Cardiac muscle cell (in vitro differentiated cells and primary cell): ENCODE measurements at regions not wholly inside any gene's neighbourhood (a gene's known extent, or its start where the extent isn't known, plus 50 kb on each side); places are given as distances from the start of the nearest gene placed in this dataset.
A peak's percentile ranks its signal among the peaks of the same experiment; 100 is the strongest.

Source experiments
- DNase-seq, 2 donors: peaks; one replicate each; pipeline versions ENCODE4 v3.0.0 to v3.0.0-alpha.2; 2010 to 2017; ENCODE audit warnings: low read depth in 1 of 2, low spot score in 1 of 2
- H3K27ac ChIP-seq: fragments of 200-600 bp; sonication (generic); 2 replicates; pipeline ENCODE4 v1.5.1; 2016
- H3K27me3 ChIP-seq: fragments of 200-600 bp; sonication (generic); 2 replicates; pipeline ENCODE4 v1.6.0; 2016; ENCODE audit warnings: control low read depth
- H3K36me3 ChIP-seq: fragments of 200-600 bp; sonication (generic); 2 replicates; pipeline ENCODE4 v1.5.1; 2016; ENCODE audit warnings: control low read depth
- H3K4me1 ChIP-seq: fragments of 200-600 bp; sonication (generic); 2 replicates; pipeline ENCODE4 v1.8.1; 2017; ENCODE audit warnings: low read depth, mild to moderate bottlenecking, mixed run types
- H3K4me3 ChIP-seq: fragments of 200-600 bp; sonication (generic); 2 replicates; pipeline ENCODE4 v1.5.1; 2016; ENCODE audit warnings: mild to moderate bottlenecking
- H3K9me3 ChIP-seq: fragments of 200-600 bp; sonication (generic); 2 replicates; pipeline ENCODE4 v1.5.1; 2017; ENCODE audit warnings: low read depth, mild to moderate bottlenecking, control low read depth
- TF ChIP-seq, protein P1 (sequence below): IDR thresholded peaks from 2 replicates; pipeline ENCODE4 v1.5.1; 2012; ENCODE audit warnings: low read depth, mild to moderate bottlenecking, low read length

DNA sequence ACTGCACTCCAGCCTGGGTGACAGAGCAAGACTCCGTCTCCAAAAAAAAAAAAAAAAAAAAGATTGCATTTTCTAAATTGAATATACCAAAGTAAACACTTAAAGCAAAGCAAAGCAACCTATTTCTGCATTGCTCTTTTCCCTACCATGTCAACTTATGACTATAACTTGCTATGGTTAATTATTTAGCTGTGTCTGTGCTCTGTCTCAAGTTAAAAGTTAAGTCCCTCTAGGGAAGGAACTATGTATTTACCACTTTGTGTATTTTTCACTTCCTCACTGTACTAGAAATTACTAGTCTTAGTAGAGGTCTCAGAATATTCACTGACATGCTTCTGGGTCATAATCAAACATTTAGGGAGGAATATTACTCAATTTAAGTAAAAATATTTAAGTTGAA is 711.7 kb upstream of the SOX9 start:
- no peak overlapping the region for H3K27ac ChIP-seq

GRCh38 chr17:71409712-71410111 is 711.1 kb upstream of the SOX9 start:
- H3K36me3 ChIP-seq: no peaks in the 10 kb centered on the region
- H3K4me1 ChIP-seq: no peaks in the 10 kb centered on the region
- H3K27me3 ChIP-seq: no peaks in the 10 kb centered on the region
- H3K9me3 ChIP-seq: no peaks in the 10 kb centered on the region
- H3K27ac ChIP-seq: no peak overlapping the region
- no peak overlapping the region for H3K4me3 ChIP-seq
- DNase-seq: peak in 1 of 2 donors; percentile 58
- TF ChIP-seq, protein P1, sequence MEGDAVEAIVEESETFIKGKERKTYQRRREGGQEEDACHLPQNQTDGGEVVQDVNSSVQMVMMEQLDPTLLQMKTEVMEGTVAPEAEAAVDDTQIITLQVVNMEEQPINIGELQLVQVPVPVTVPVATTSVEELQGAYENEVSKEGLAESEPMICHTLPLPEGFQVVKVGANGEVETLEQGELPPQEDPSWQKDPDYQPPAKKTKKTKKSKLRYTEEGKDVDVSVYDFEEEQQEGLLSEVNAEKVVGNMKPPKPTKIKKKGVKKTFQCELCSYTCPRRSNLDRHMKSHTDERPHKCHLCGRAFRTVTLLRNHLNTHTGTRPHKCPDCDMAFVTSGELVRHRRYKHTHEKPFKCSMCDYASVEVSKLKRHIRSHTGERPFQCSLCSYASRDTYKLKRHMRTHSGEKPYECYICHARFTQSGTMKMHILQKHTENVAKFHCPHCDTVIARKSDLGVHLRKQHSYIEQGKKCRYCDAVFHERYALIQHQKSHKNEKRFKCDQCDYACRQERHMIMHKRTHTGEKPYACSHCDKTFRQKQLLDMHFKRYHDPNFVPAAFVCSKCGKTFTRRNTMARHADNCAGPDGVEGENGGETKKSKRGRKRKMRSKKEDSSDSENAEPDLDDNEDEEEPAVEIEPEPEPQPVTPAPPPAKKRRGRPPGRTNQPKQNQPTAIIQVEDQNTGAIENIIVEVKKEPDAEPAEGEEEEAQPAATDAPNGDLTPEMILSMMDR: no peak

More for the DNA sequence above, 711.7 kb upstream of the SOX9 start:
- Histone ChIP-seq H3K36me3 (no peaks in the 10 kb centered on the region), H3K27me3 (no peaks in the 10 kb centered on the region), H3K4me1 (no peaks in the 10 kb centered on the region), H3K9me3 (no peaks in the 10 kb centered on the region), H3K4me3 (no peak overlapping the region)
- TF ChIP-seq, protein P1: no peak
- no peak for DNase-seq

DNA sequence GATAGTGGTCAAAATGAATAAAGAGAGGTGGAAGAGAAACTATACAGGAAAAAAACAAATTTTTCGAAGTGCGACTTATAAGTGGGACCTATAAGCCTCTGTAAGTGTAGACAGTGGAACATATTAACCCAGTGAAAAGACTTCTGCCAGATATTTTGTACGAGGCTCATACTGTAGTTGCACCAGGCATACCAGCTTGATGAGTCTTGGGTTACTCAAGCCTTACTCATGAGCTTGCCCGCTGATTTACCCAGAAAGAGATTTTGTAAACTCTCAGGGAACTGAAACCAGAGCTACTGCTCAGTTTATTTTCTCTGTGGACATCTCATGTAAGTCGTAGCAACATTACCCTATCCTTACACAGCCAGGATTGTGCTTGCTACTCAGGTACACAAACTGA is 708.0 kb upstream of the SOX9 start:
- no peaks in the 10 kb centered on the region for H3K9me3 ChIP-seq
- H3K36me3 ChIP-seq: no peaks in the 10 kb centered on the region
- no peak overlapping the region for H3K4me3 ChIP-seq
- H3K27me3 ChIP-seq: no peaks in the 10 kb centered on the region
- no peaks in the 10 kb centered on the region for H3K4me1 ChIP-seq
- peak in 1 of 2 donors; percentile 85 for DNase-seq
- no peak overlapping the region for H3K27ac ChIP-seq
- TF ChIP-seq, protein P1: no peak

DNA sequence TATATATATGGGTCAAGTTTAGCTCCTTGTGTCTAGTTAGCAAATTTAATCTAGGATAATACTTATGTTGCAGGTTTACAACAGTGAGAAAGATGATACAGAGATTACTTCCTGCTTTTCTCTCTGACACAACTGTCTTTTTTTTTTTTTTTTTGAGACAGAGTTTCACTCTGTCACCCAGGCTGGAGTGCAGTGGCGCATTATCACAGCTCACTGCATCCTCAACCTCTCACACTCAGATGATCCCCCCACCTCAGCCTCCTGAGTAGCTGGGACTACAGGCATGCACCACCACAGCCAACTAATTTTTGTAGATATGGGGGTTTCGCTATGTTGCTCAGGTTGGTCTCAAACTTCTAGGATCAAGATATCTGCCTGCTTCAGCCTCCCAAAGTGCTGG is 706.9 kb upstream of the SOX9 start:
- Histone ChIP-seq H3K36me3 (no peaks in the 10 kb centered on the region), H3K4me3 (no peak overlapping the region), H3K27me3 (no peaks in the 10 kb centered on the region), H3K27ac (no peak overlapping the region), H3K9me3 (no peaks in the 10 kb centered on the region), H3K4me1 (no peaks in the 10 kb centered on the region)
- TF ChIP-seq, protein P1: no peak
- no peak for DNase-seq

DNA sequence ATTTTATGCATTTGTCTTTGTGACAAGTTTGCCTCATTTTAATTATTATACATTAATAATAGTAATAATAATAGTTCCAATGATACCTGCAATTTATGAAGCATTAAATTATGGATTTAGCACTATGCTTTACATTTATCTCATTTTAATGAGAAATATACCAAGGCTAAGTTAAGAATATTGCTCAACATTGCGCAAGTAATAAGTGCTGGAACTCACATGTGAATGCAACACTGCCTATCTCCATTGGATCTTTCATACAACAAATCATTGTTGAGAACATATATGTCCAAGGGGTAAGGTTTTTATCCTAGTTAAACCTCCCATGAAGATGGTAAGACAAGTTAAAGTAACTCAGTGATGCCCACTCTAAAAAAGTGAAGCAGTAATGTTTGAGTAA is 703.7 kb upstream of the SOX9 start:
- no peaks in the 10 kb centered on the region for H3K9me3 ChIP-seq
- H3K27ac ChIP-seq: no peak overlapping the region
- no peaks in the 10 kb centered on the region for H3K27me3 ChIP-seq
- TF ChIP-seq, protein P1: no peak
- H3K4me3 ChIP-seq: no peak overlapping the region
- H3K4me1 ChIP-seq: no peaks in the 10 kb centered on the region
- DNase-seq: peak in 1 of 2 donors; percentile 7
- no peaks in the 10 kb centered on the region for H3K36me3 ChIP-seq

DNA sequence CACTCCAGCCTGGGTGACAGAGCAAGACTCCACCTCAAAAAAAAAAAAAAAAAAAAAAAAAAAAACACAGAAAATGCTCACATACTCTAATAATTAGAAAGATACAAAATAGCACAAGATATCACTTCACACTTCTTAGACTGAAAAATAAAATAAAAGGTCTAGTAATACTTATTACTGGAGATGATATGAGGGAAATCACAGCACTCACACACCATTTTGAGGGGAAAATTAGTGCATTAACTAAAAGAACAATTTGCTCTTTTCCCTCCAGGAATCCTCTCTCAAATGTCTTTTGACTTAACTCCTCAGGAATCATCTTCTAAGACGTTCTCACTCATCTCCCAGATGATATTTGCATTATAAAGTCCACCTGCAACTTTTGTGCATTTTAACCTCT is 697.9 kb upstream of the SOX9 start:
- no peaks in the 10 kb centered on the region for H3K4me1 ChIP-seq
- TF ChIP-seq, protein P1: no peak
- H3K4me3 ChIP-seq: no peak overlapping the region
- no peak overlapping the region for H3K27ac ChIP-seq
- H3K27me3 ChIP-seq: no peaks in the 10 kb centered on the region
- no peaks in the 10 kb centered on the region for H3K9me3 ChIP-seq
- no peaks in the 10 kb centered on the region for H3K36me3 ChIP-seq
- DNase-seq: no peak
